ACC112 (cell line): ENCODE measurements at regions not wholly inside any gene's neighbourhood (a gene's known extent, or its start where the extent isn't known, plus 50 kb on each side); places are given as distances from the start of the nearest gene placed in this dataset.

Experiments used
- H2AFZ ChIP-seq: fragments of 200-600 bp; sonication (generic); one replicate; pipeline ENCODE4 v1.6.0; 2017; ENCODE audit warnings: antibody characterized with exemption, low read length; ENCODE audit not compliant: unreplicated experiment
- H3K27ac ChIP-seq: fragments of 200-600 bp; sonication (generic); 2 replicates; pipeline ENCODE4 v1.5.1; 2014; ENCODE audit warnings: low read depth, mild to moderate bottlenecking, antibody characterized with exemption, low read length, moderate library complexity
- H3K27me3 ChIP-seq: fragments of 200-600 bp; sonication (generic); 2 replicates; pipeline ENCODE4 v1.6.1; 2014; ENCODE audit warnings: mild to moderate bottlenecking, antibody characterized with exemption, low read length, moderate library complexity, mixed read lengths; ENCODE audit not compliant: insufficient read depth
- H3K36me3 ChIP-seq: fragments of 200-600 bp; sonication (generic); 2 replicates; pipeline ENCODE4 v1.6.1; 2016; ENCODE audit warnings: mild to moderate bottlenecking, antibody characterized with exemption, low read length, moderate library complexity, mixed read lengths; ENCODE audit not compliant: insufficient read depth
- H3K4me1 ChIP-seq: fragments of 200-600 bp; sonication (generic); one replicate; pipeline ENCODE4 v1.6.1; 2016; ENCODE audit warnings: low read length, mixed read lengths; ENCODE audit not compliant: insufficient read depth, unreplicated experiment, control insufficient read depth
- H3K4me3 ChIP-seq: fragments of 200-600 bp; sonication (generic); 2 replicates; pipeline ENCODE4 v1.5.1; 2014; ENCODE audit warnings: mild to moderate bottlenecking, low read depth, low read length
- H3K79me2 ChIP-seq: fragments of 200-600 bp; sonication (generic); one replicate; pipeline ENCODE4 v1.6.0; 2016; ENCODE audit warnings: low read length; ENCODE audit not compliant: control insufficient read depth, unreplicated experiment, insufficient read depth

GRCh38 chr5:167147879-167148278, 1143.6 kb upstream of the WWC1 start:
- Histone ChIP-seq H2AFZ (no peak overlapping the region), H3K27me3 (no peaks in the 10 kb centered on the region), H3K27ac (no peak overlapping the region), H3K4me3 (no peak overlapping the region), H3K79me2 (no peaks in the 10 kb centered on the region), H3K4me1 (no peaks in the 10 kb centered on the region), H3K36me3 (no peaks in the 10 kb centered on the region)

GRCh38 chr5:167150661-167151060, 1140.8 kb upstream of the WWC1 start:
- Histone ChIP-seq H3K27ac (no peak overlapping the region), H3K79me2 (no peaks in the 10 kb centered on the region), H3K4me3 (no peak overlapping the region)

GRCh38 chr5:167152561-167152960, 1138.9 kb upstream of the WWC1 start:
- H3K27me3 ChIP-seq = no peaks in the 10 kb centered on the region
- H3K36me3 ChIP-seq = no peaks in the 10 kb centered on the region
- no peaks in the 10 kb centered on the region for H3K79me2 ChIP-seq
- H3K27ac ChIP-seq = no peak overlapping the region
- H3K4me3 ChIP-seq = no peak overlapping the region
- no peaks in the 10 kb centered on the region for H3K4me1 ChIP-seq
- H2AFZ ChIP-seq = no peak overlapping the region

More at GRCh38 chr5:167150661-167151060, 1140.8 kb upstream of the WWC1 start:
- H2AFZ ChIP-seq = no peak overlapping the region
- H3K36me3 ChIP-seq = no peaks in the 10 kb centered on the region
- H3K27me3 ChIP-seq = no peaks in the 10 kb centered on the region
- H3K4me1 ChIP-seq = no peaks in the 10 kb centered on the region

GRCh38 chr5:167155387-167156005, 1135.9 kb upstream of the WWC1 start:
- Histone ChIP-seq H3K27ac (no peak overlapping the region), H3K4me3 (no peak overlapping the region), H2AFZ (no peak overlapping the region), H3K27me3 (no peaks in the 10 kb centered on the region), H3K4me1 (no peaks in the 10 kb centered on the region), H3K79me2 (no peaks in the 10 kb centered on the region), H3K36me3 (no peaks in the 10 kb centered on the region)

GRCh38 chr5:167156446-167156845, 1135.0 kb upstream of the WWC1 start:
- no peaks in the 10 kb centered on the region for H3K4me1 ChIP-seq
- no peak overlapping the region for H3K4me3 ChIP-seq
- no peaks in the 10 kb centered on the region for H3K79me2 ChIP-seq
- no peak overlapping the region for H2AFZ ChIP-seq
- no peaks in the 10 kb centered on the region for H3K27me3 ChIP-seq
- no peak overlapping the region for H3K27ac ChIP-seq
- no peaks in the 10 kb centered on the region for H3K36me3 ChIP-seq

- Histone ChIP-seq H3K27me3 (no peaks in the 10 kb centered on the region), H3K4me1 (no peaks in the 10 kb centered on the region), H2AFZ (no peak overlapping the region), H3K4me3 (no peak overlapping the region), H3K79me2 (no peaks in the 10 kb centered on the region), H3K36me3 (no peaks in the 10 kb centered on the region), H3K27ac (no peak overlapping the region)
Measured at GRCh38 chr5:167158588-167158987, 1132.9 kb upstream of the WWC1 start.

- no peak overlapping the region for H2AFZ ChIP-seq
- H3K27me3 ChIP-seq = 0 out of 2 replicates have a peak, but pooled peaks cover 4% of the 10 kb centered on the region
- no peaks in the 10 kb centered on the region for H3K36me3 ChIP-seq
- H3K4me3 ChIP-seq = no peak overlapping the region
- no peaks in the 10 kb centered on the region for H3K79me2 ChIP-seq
- H3K4me1 ChIP-seq = no peaks in the 10 kb centered on the region
- no peak overlapping the region for H3K27ac ChIP-seq
Measured at GRCh38 chr5:167160388-167160787, 1131.1 kb upstream of the WWC1 start.

GRCh38 chr5:167166696-167167095, 1124.7 kb upstream of the WWC1 start:
- Histone ChIP-seq H3K36me3 (no peaks in the 10 kb centered on the region), H2AFZ (no peak overlapping the region), H3K4me3 (no peak overlapping the region), H3K4me1 (no peaks in the 10 kb centered on the region), H3K27me3 (0 out of 2 replicates have a peak, but pooled peaks cover 4% of the 10 kb centered on the region), H3K79me2 (no peaks in the 10 kb centered on the region), H3K27ac (no peak overlapping the region)

GRCh38 chr5:167167191-167167795, 1124.2 kb upstream of the WWC1 start:
- Histone ChIP-seq H3K27me3 (0 out of 2 replicates have a peak, but pooled peaks cover 4% of the 10 kb centered on the region), H3K4me1 (no peaks in the 10 kb centered on the region), H3K27ac (no peak overlapping the region), H2AFZ (no peak overlapping the region), H3K36me3 (no peaks in the 10 kb centered on the region), H3K4me3 (no peak overlapping the region), H3K79me2 (no peaks in the 10 kb centered on the region)

- H3K4me3 ChIP-seq = no peak overlapping the region
- H3K27me3 ChIP-seq = 0 out of 2 replicates have a peak, but pooled peaks cover 4% of the 10 kb centered on the region
- no peaks in the 10 kb centered on the region for H3K79me2 ChIP-seq
- H3K27ac ChIP-seq = no peak overlapping the region
- H2AFZ ChIP-seq = no peak overlapping the region
- no peaks in the 10 kb centered on the region for H3K4me1 ChIP-seq
- no peaks in the 10 kb centered on the region for H3K36me3 ChIP-seq
Measured at GRCh38 chr5:167168971-167169370, 1122.5 kb upstream of the WWC1 start.

- no peak overlapping the region for H3K27ac ChIP-seq
- H2AFZ ChIP-seq = no peak overlapping the region
- H3K79me2 ChIP-seq = no peaks in the 10 kb centered on the region
- no peaks in the 10 kb centered on the region for H3K4me1 ChIP-seq
- no peak overlapping the region for H3K4me3 ChIP-seq
- H3K27me3 ChIP-seq = no peaks in the 10 kb centered on the region
- H3K36me3 ChIP-seq = no peaks in the 10 kb centered on the region
Measured at GRCh38 chr5:167171056-167171455, 1120.4 kb upstream of the WWC1 start.
